ENCODE measurements at regions not wholly inside any gene's neighbourhood (a gene's known extent, or its start where the extent isn't known, plus 50 kb on each side); places are given as distances from the start of the nearest gene placed in this dataset.

DNA sequence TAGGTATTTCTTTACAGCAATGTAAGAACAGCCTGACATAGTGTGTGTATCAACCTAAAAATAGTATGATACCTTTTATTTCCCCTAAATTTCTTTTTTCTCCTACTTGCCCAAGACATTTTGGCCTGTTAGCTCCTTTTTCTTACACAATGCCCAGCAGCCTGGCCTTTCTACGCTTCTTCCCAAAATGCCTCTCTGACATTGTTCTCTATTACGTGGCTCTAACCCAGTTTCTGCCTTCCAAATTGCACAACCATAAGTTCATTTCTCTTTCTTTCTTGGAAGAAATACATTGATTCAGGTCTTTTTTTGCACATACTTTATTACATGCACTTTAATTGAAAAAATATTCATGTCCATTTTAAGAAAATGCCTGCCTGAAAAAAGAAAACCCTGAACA, 408.2 kb downstream of the PRR16 start:
- Histone ChIP-seq H3K9me3 (no peaks in the 10 kb centered on the region), H3K4me2 (0 out of 2 replicates have a peak overlapping the region, but pooled peaks have one; percentile 3), H3K36me3 (replicated peaks in 1 of 2; ENCODE audit: control insufficient read depth in 1 of 2, insufficient read depth in 2 of 2, low read length in 1 of 2) (no peaks in the 10 kb centered on the region), H3K4me3 (ENCODE audit: low read depth in 2 of 2, low read length in 1 of 2) (no peak overlapping the region), H2AFZ (ENCODE audit: low read depth) (peak overlapping the region; percentile 12; the same call in 1 of the 2 replicates), H3F3A (replicated peaks; ENCODE audit: insufficient read depth) (peaks cover 10% of the 10 kb centered on the region), H4K20me1 (ENCODE audit: insufficient read depth) (no peaks in the 10 kb centered on the region), H3K9ac (no peak overlapping the region), H3K27me3 (ENCODE audit: insufficient read depth) (no peaks in the 10 kb centered on the region), H3K79me2 (ENCODE audit: insufficient read depth) (no peaks in the 10 kb centered on the region), H3K9me2 (no peaks in the 10 kb centered on the region), H3K4me1 (ENCODE audit: control insufficient read depth in 1 of 2, insufficient read depth in 2 of 2, low read depth in 1 of 2, low read length in 1 of 2) (peaks cover 0 to 7% of the 10 kb centered on the region in 2 experiments; a peak in 2 of 4 replicates), H3K27ac (ENCODE audit: low read depth in 2 of 2, low read length in 1 of 2) (peak overlapping the region; percentile 39 to 88; a peak in 3 of 4 replicates)
- ChIA-PET CTCF (no interaction called here), POLR2A (no interaction called here)
- TF ChIP-seq NRF1 (IDR thresholded peaks at IDR 0.05; ENCODE audit: low read depth, low read length), result no peak
- no peak for TF ChIP-seq EP300 (IDR thresholded peaks at IDR 0.05; ENCODE audit: borderline replicate concordance in 1 of 2, low read depth in 1 of 2, low read length in 1 of 2)
- no peak for TF ChIP-seq MXI1 (IDR thresholded peaks at IDR 0.05; ENCODE audit: low read depth, low read length)
- TF ChIP-seq RXRA (IDR thresholded peaks at IDR 0.05; ENCODE audit: borderline replicate concordance, low read depth), result no peak
- no peak for TF ChIP-seq GATA2 (CRISPR knock-in tag; IDR thresholded peaks at IDR 0.05)
- TF ChIP-seq POLR2AphosphoS5 (IDR thresholded peaks at IDR 0.05; ENCODE audit: low read depth, low read length), result no peak
- TF ChIP-seq TEAD4 (IDR thresholded peaks at IDR 0.05; ENCODE audit: borderline replicate concordance, insufficient read depth), result no peak
- no peak for TF ChIP-seq FOXJ3 (CRISPR knock-in tag; IDR thresholded peaks at IDR 0.05)
- no peak for TF ChIP-seq RFX5 (IDR thresholded peaks at IDR 0.05; ENCODE audit: low read length)
- TF ChIP-seq, protein P1, sequence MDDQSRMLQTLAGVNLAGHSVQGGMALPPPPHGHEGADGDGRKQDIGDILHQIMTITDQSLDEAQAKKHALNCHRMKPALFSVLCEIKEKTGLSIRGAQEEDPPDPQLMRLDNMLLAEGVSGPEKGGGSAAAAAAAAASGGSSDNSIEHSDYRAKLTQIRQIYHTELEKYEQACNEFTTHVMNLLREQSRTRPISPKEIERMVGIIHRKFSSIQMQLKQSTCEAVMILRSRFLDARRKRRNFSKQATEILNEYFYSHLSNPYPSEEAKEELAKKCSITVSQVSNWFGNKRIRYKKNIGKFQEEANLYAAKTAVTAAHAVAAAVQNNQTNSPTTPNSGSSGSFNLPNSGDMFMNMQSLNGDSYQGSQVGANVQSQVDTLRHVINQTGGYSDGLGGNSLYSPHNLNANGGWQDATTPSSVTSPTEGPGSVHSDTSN (IDR thresholded peaks at IDR 0.05), result no peak
- TF ChIP-seq, protein P2, sequence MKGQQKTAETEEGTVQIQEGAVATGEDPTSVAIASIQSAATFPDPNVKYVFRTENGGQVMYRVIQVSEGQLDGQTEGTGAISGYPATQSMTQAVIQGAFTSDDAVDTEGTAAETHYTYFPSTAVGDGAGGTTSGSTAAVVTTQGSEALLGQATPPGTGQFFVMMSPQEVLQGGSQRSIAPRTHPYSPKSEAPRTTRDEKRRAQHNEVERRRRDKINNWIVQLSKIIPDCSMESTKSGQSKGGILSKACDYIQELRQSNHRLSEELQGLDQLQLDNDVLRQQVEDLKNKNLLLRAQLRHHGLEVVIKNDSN (IDR thresholded peaks at IDR 0.05; ENCODE audit: borderline replicate concordance, low read depth), result no peak
- no peak for TF ChIP-seq NFIC (IDR thresholded peaks at IDR 0.05; ENCODE audit: borderline replicate concordance)
- TF ChIP-seq TCF12 (IDR thresholded peaks at IDR 0.05), result no peak
- 89% methylated on average over 2 of the region's 2 CpGs for WGBS (ENCODE audit: low lambda C conversion rate)
- DNase-seq, result no peak

- H3K9me3 ChIP-seq, result no peaks in the 10 kb centered on the region
- 25% methylated on average over 1 of the region's 1 CpG for WGBS (ENCODE audit: low lambda C conversion rate)
- H3K27ac ChIP-seq (ENCODE audit: low read depth in 2 of 2, low read length in 1 of 2), result peak overlapping the region; percentile 47 to 88; a peak in 3 of 4 replicates
- peak overlapping the region; percentile 3; the same call in 1 of the 2 replicates for H3K4me2 ChIP-seq
- H3K4me1 ChIP-seq (ENCODE audit: control insufficient read depth in 1 of 2, insufficient read depth in 2 of 2, low read depth in 1 of 2, low read length in 1 of 2), result peaks cover 0 to 7% of the 10 kb centered on the region in 2 experiments; a peak in 2 of 4 replicates
- ChIA-PET CTCF (no interaction called here), POLR2A (no interaction called here)
- no peak for DNase-seq
- H3K9ac ChIP-seq, result no peak overlapping the region
- H3F3A ChIP-seq (replicated peaks; ENCODE audit: insufficient read depth), result peaks cover 10% of the 10 kb centered on the region
- no peaks in the 10 kb centered on the region for H3K79me2 ChIP-seq (ENCODE audit: insufficient read depth)
- H3K9me2 ChIP-seq, result no peaks in the 10 kb centered on the region
- H3K36me3 ChIP-seq (replicated peaks in 1 of 2; ENCODE audit: control insufficient read depth in 1 of 2, insufficient read depth in 2 of 2, low read length in 1 of 2), result no peaks in the 10 kb centered on the region
- H3K4me3 ChIP-seq (ENCODE audit: low read depth in 2 of 2, low read length in 1 of 2), result no peak overlapping the region
- H4K20me1 ChIP-seq (ENCODE audit: insufficient read depth), result no peaks in the 10 kb centered on the region
- no peak overlapping the region for H2AFZ ChIP-seq (ENCODE audit: low read depth)
- no peaks in the 10 kb centered on the region for H3K27me3 ChIP-seq (ENCODE audit: insufficient read depth)
- TF ChIP-seq TEAD4 (IDR thresholded peaks at IDR 0.05; ENCODE audit: borderline replicate concordance, insufficient read depth), result no peak
- peak; percentile 80 for TF ChIP-seq JUND (IDR thresholded peaks at IDR 0.05)
- no peak for TF ChIP-seq CTCF (IDR thresholded peaks at IDR 0.05)
- no peak for TF ChIP-seq RAD21 (IDR thresholded peaks at IDR 0.05; ENCODE audit: low read length)
- TF ChIP-seq, protein P3, sequence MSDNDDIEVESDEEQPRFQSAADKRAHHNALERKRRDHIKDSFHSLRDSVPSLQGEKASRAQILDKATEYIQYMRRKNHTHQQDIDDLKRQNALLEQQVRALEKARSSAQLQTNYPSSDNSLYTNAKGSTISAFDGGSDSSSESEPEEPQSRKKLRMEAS (IDR thresholded peaks at IDR 0.05; ENCODE audit: low read depth), result 0 out of 2 replicates have a peak, but pooled peaks have one; percentile 40
- TF ChIP-seq GABPA (IDR thresholded peaks at IDR 0.05; ENCODE audit: low read depth), result no peak
- TF ChIP-seq IRF3 (IDR thresholded peaks at IDR 0.05; ENCODE audit: low read depth, low read length), result no peak
- peak; percentile 58; the same call in 1 of the 2 replicates for TF ChIP-seq NFIC (IDR thresholded peaks at IDR 0.05; ENCODE audit: borderline replicate concordance)
- TF ChIP-seq, protein P4, sequence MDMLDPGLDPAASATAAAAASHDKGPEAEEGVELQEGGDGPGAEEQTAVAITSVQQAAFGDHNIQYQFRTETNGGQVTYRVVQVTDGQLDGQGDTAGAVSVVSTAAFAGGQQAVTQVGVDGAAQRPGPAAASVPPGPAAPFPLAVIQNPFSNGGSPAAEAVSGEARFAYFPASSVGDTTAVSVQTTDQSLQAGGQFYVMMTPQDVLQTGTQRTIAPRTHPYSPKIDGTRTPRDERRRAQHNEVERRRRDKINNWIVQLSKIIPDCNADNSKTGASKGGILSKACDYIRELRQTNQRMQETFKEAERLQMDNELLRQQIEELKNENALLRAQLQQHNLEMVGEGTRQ (IDR thresholded peaks at IDR 0.05; ENCODE audit: borderline replicate concordance, low read depth, low read length), result no peak
- peak in 1 of 2 experiments; percentile 64; a peak in 2 of 4 replicates for TF ChIP-seq EP300 (IDR thresholded peaks at IDR 0.05; ENCODE audit: borderline replicate concordance in 1 of 2, low read depth in 1 of 2, low read length in 1 of 2)
- no peak for TF ChIP-seq YY1 (IDR thresholded peaks at IDR 0.05; ENCODE audit: low read depth)
- no peak for TF ChIP-seq SMC3 (IDR thresholded peaks at IDR 0.05; ENCODE audit: low read depth, low read length)
- no peak for TF ChIP-seq POLR2AphosphoS5 (IDR thresholded peaks at IDR 0.05; ENCODE audit: low read depth, low read length)
- TF ChIP-seq FOXM1 (IDR thresholded peaks at IDR 0.05; ENCODE audit: low read depth), result no peak
- no peak for TF ChIP-seq ELF1 (IDR thresholded peaks at IDR 0.05)
Measured at GRCh38 chr5:120873083-120873482, 409.0 kb downstream of the PRR16 start.

Measured in SK-N-SH (cell line).